Thyroid gland (tissue), 4 donors: ENCODE measurements at regions not wholly inside any gene's neighbourhood (a gene's known extent, or its start where the extent isn't known, plus 50 kb on each side); places are given as distances from the start of the nearest gene placed in this dataset.

Experiments used
- DNase-seq, 2 donors: peaks; one replicate each; pipeline ENCODE4 v3.0.0-alpha.2; 2019
- H3K27ac ChIP-seq, 3 donors: fragments of 200-600 bp; sonication (generic); 1 replicate in 2 of 3; 2 replicates in 1 of 3; pipeline ENCODE4 v1.5.1; 2016 to 2019; ENCODE audit warnings: mild to moderate bottlenecking in 1 of 3, moderate library complexity in 1 of 3
- H3K27me3 ChIP-seq: fragments of 200-600 bp; sonication (generic); one replicate; pipeline ENCODE4 v1.5.1; 2019
- H3K36me3 ChIP-seq, 2 donors: fragments of 200-600 bp; sonication (generic); one replicate each; pipeline ENCODE4 v1.5.1; 2016 to 2019
- H3K4me1 ChIP-seq, 2 donors: fragments of 200-600 bp; sonication (generic); one replicate each; pipeline ENCODE4 v1.5.1; 2017 to 2019
- H3K4me3 ChIP-seq, 3 donors: fragments of 200-600 bp; sonication (generic); replicated peaks in 1 of 3; 1 replicate in 2 of 3; 2 replicates in 1 of 3; pipeline ENCODE4 v1.5.1; 2016; ENCODE audit warnings: mild to moderate bottlenecking in 1 of 3
- H3K9me3 ChIP-seq: fragments of 200-600 bp; sonication (generic); one replicate; pipeline ENCODE4 v1.5.1; 2017
- POLR2A ChIP-seq, 2 donors: fragments of 450-650 bp; IDR thresholded peaks; one replicate each; pipeline ENCODE4 v1.6.1; 2017; ENCODE audit warnings: antibody characterized with exemption in 2 of 2, mild to moderate bottlenecking in 2 of 2, moderate library complexity in 1 of 2
- WGBS, 2 donors: methylation state at CpG; one replicate each; pipeline ENCODE4 v1.1.5; 2017; 5-methylcytosine and 5-hydroxymethylcytosine counted together
- intact Hi-C: fragments of 100-400 bp; cut with DNase I; formaldehyde crosslinking; loops from one replicate; pipeline ENCODE4 v1.15.1; 2023
- TF ChIP-seq, protein P1 (sequence below), 6 experiments: fragments of 200-600 bp in 3 of 6; fragments of 450-650 bp in 3 of 6; sonication (generic) in 3 of 6; IDR thresholded peaks; one replicate each; pipeline ENCODE4 v1.5.1; 2016 to 2019; ENCODE audit warnings: antibody characterized with exemption in 6 of 6, mild to moderate bottlenecking in 2 of 6, inconsistent platforms in 1 of 6, moderate library complexity in 1 of 6

DNA sequence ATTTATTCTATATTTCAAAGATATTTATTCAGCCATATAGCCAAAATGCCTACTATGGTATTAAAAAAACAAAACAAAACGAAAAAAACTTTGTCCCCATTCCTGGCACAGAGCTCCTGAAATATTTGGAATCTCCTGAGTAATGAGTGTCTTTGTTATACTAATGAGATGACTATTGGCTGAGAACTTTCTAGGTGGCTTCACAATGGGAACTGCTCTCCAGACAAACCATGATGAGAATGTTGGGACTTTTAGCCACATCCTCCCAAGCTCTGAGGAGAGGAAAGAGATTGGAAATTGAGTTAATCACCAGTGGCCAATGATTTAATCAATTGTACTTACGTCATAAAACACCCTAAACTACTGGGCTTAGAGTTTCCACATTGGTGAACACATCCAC is 631.8 kb upstream of the SETBP1 start:
- Histone ChIP-seq H3K36me3 (no peaks in the 10 kb centered on the region), H3K27ac (no peak overlapping the region), H3K4me1 (no peaks in the 10 kb centered on the region), H3K9me3 (no peaks in the 10 kb centered on the region), H3K27me3 (no peaks in the 10 kb centered on the region), H3K4me3 (no peak overlapping the region)
- 78 to 85% methylated on average over 2 of the region's 2 CpGs for WGBS, 2 donors
- intact Hi-C loops: no loop called here
- no peak for DNase-seq
- TF ChIP-seq POLR2A (IDR thresholded peaks at IDR 0.05): no peak
- TF ChIP-seq, protein P1, sequence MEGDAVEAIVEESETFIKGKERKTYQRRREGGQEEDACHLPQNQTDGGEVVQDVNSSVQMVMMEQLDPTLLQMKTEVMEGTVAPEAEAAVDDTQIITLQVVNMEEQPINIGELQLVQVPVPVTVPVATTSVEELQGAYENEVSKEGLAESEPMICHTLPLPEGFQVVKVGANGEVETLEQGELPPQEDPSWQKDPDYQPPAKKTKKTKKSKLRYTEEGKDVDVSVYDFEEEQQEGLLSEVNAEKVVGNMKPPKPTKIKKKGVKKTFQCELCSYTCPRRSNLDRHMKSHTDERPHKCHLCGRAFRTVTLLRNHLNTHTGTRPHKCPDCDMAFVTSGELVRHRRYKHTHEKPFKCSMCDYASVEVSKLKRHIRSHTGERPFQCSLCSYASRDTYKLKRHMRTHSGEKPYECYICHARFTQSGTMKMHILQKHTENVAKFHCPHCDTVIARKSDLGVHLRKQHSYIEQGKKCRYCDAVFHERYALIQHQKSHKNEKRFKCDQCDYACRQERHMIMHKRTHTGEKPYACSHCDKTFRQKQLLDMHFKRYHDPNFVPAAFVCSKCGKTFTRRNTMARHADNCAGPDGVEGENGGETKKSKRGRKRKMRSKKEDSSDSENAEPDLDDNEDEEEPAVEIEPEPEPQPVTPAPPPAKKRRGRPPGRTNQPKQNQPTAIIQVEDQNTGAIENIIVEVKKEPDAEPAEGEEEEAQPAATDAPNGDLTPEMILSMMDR (IDR thresholded peaks at IDR 0.05): no peak

DNA sequence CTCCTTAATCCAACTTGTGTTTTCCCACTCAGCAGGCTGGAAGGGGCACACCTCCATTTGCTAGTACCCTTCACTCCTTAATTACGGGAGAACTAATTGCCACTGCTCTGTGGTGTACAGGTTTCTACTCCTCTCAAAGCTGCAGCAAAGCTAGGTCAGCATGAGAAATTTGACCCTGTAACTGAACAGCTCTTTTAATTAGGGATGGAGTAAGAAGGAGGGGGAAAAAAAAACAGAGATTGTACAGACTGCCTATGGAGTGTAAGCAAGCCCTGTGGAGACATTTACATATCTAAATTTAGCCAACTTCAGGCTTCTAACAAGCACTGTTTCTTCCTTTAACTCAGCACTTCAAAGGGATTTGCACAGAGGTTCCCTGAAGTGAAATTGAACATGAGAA is 629.7 kb upstream of the SETBP1 start:
- Histone ChIP-seq H3K4me1 (no peaks in the 10 kb centered on the region), H3K36me3 (no peaks in the 10 kb centered on the region), H3K27me3 (no peaks in the 10 kb centered on the region), H3K9me3 (no peaks in the 10 kb centered on the region), H3K4me3 (no peak overlapping the region), H3K27ac (no peak overlapping the region)
- no peak for DNase-seq
- TF ChIP-seq, protein P1 (IDR thresholded peaks at IDR 0.05): no peak
- WGBS, 2 donors: 53 to 60% methylated on average over 1 of the region's 1 CpG
- intact Hi-C loops: no loop called here

GRCh38 chr18:44054514-44054913 is 626.2 kb upstream of the SETBP1 start:
- WGBS, 2 donors: 63 to 65% methylated on average over 1 of the region's 1 CpG
- Histone ChIP-seq H3K4me1 (no peaks in the 10 kb centered on the region), H3K4me3 (no peak overlapping the region), H3K27me3 (no peaks in the 10 kb centered on the region), H3K9me3 (no peaks in the 10 kb centered on the region), H3K27ac (no peak overlapping the region), H3K36me3 (no peaks in the 10 kb centered on the region)
- TF ChIP-seq, protein P1 (IDR thresholded peaks at IDR 0.05): no peak
- no peak for TF ChIP-seq POLR2A (IDR thresholded peaks at IDR 0.05)
- no peak for DNase-seq
- intact Hi-C loops: no loop called here

DNA sequence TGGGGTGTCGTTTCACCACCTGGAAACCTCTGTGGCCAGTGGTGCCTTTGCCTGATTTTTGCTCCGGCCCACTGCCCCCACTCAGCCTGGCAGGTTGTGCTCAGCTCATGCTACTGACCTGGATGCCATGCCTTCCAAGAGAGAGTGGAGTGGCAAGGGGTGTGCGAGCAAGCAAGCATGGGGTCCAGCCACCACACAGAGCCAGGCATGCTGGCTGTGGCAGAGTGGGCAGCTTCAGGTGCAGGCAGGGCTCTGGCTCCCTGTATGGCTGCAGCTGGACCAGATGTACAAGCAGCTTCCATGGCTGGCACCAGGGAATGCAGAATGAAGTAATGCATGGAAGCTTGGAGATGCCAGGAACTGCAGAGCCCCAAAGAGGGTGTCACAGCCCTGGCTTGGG is 620.5 kb upstream of the SETBP1 start:
- Histone ChIP-seq H3K9me3 (no peaks in the 10 kb centered on the region), H3K4me3 (no peak overlapping the region), H3K36me3 (no peaks in the 10 kb centered on the region), H3K27me3 (no peaks in the 10 kb centered on the region), H3K27ac (no peak overlapping the region), H3K4me1 (no peaks in the 10 kb centered on the region)
- 91 to 96% methylated on average over 3 of the region's 3 CpGs for WGBS, 2 donors
- DNase-seq: no peak
- TF ChIP-seq POLR2A (IDR thresholded peaks at IDR 0.05): no peak
- TF ChIP-seq, protein P1 (IDR thresholded peaks at IDR 0.05): no peak
- intact Hi-C loops: no loop called here

- Histone ChIP-seq H3K27me3 (no peaks in the 10 kb centered on the region), H3K36me3 (no peaks in the 10 kb centered on the region), H3K27ac (no peak overlapping the region), H3K4me1 (no peaks in the 10 kb centered on the region), H3K4me3 (no peak overlapping the region), H3K9me3 (no peaks in the 10 kb centered on the region)
- WGBS, 2 donors: 98 to 99% methylated on average over 6 to 7 of the region's 7 CpGs
- TF ChIP-seq, protein P1 (IDR thresholded peaks at IDR 0.05): no peak
- no peak for TF ChIP-seq POLR2A (IDR thresholded peaks at IDR 0.05)
- intact Hi-C loops: no loop called here
- no peak for DNase-seq
Observed at GRCh38 chr18:44061438-44061837, 619.2 kb upstream of the SETBP1 start.
